ENCODE measurements at regions not wholly inside any gene's neighbourhood (a gene's known extent, or its start where the extent isn't known, plus 50 kb on each side); places are given as distances from the start of the nearest gene placed in this dataset.

DNA sequence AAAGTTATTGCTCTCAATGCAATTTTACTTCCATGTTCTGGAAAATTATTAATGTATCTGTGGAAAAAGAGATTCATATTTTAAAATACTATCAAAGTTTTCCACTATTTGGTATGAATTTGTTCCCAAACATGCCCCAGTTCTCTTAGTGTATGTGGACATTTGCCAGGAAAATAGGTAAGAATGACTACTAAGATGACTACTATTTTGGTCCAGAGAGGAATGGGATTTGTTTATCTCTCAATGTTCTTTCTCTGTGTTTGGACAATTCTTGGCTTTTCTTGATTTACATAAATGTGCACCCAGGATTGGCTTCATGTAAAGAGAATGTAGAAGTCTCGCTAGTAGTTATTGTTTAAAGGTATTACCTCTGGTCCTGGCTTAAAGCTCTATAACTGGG, 60.3 kb upstream of the POT1 start:
- dilution Hi-C loops (cut with MboI; ENCODE audit: extremely low pct_ligation_motif_present, low sequenced_read_pairs) = no loop called here

More for the DNA sequence above, 60.3 kb upstream of the POT1 start:
- FAIRE-seq (no peak), DNase-seq (ENCODE audit: low read depth, low spot score) (no peak)
- Histone ChIP-seq H3K27me3 (ENCODE audit: control insufficient read depth, extremely low read depth, insufficient read depth, low read length) (no peaks in the 10 kb centered on the region), H3K9ac (ENCODE audit: control insufficient read depth, extremely low read depth, insufficient read depth, low read length) (no peak overlapping the region), H3K4me1 (ENCODE audit: control insufficient read depth, extremely low read depth, insufficient read depth, low read length) (no peaks in the 10 kb centered on the region), H3K9me1 (ENCODE audit: control insufficient read depth, extremely low read depth, insufficient read depth, low read length) (no peaks in the 10 kb centered on the region), H3K4me2 (ENCODE audit: control insufficient read depth, extremely low read depth, insufficient read depth, low read depth, low read length) (no peak overlapping the region), H3K79me2 (ENCODE audit: control insufficient read depth, insufficient read depth, low read length) (no peaks in the 10 kb centered on the region), H3K9me3 (ENCODE audit: control insufficient read depth, low read depth, low read length) (no peaks in the 10 kb centered on the region), H3K4me3 (ENCODE audit: control insufficient read depth in 2 of 3, extremely low read depth in 1 of 3, insufficient read depth in 2 of 3, low read depth in 1 of 3, low read length in 3 of 3) (no peak overlapping the region), H4K20me1 (ENCODE audit: control insufficient read depth, extremely low read depth, insufficient read depth, low read length) (no peaks in the 10 kb centered on the region), H3K27ac (ENCODE audit: control insufficient read depth, insufficient read depth, low read length) (no peak overlapping the region), H3K36me3 (ENCODE audit: control insufficient read depth in 2 of 2, extremely low read depth in 1 of 2, insufficient read depth in 2 of 2, low read length in 2 of 2) (no peaks in the 10 kb centered on the region), H2AFZ (ENCODE audit: control insufficient read depth, low read length) (no peak overlapping the region)
- TF ChIP-seq EZH2 (IDR thresholded peaks at IDR 0.05; ENCODE audit: low read length) = no peak
- TF ChIP-seq CTCF (optimal IDR thresholded peaks at IDR 0.05 in 1 of 3, IDR thresholded peaks at IDR 0.05 in 1 of 3, conservative IDR thresholded peaks at IDR 0.05 in 1 of 3; ENCODE audit: extremely low read depth in 1 of 3, insufficient read depth in 2 of 3, low read length in 3 of 3) = no peak

Data from keratinocyte (primary cell).